ES-I3 (cell line): ENCODE measurements at regions not wholly inside any gene's neighbourhood (a gene's known extent, or its start where the extent isn't known, plus 50 kb on each side); places are given as distances from the start of the nearest gene placed in this dataset.
"Not testable (repeated sequence)": the region's sequence is repeated elsewhere in the genome, so short reads cannot be mapped to it uniquely, and the experiment has no call there.

ENCODE experiments used
- H3K36me3 ChIP-seq: 2 replicates; pipeline ENCODE4 v1.6.1; 2013; ENCODE audit warnings: mild to moderate bottlenecking, low read length, control low read depth, moderate library complexity; ENCODE audit not compliant: insufficient read depth
- H3K4me1 ChIP-seq: 2 replicates; pipeline ENCODE4 v1.6.1; 2013; ENCODE audit warnings: mild to moderate bottlenecking, control low read depth, low read length; ENCODE audit not compliant: insufficient read depth
- H3K9ac ChIP-seq: 2 replicates; pipeline ENCODE4 v1.6.1; 2013; ENCODE audit warnings: low read depth, mild to moderate bottlenecking, low read length, moderate library complexity
- H3K9me3 ChIP-seq: 2 replicates; pipeline ENCODE4 v1.6.1; 2013; ENCODE audit warnings: mild to moderate bottlenecking, low read length, moderate library complexity; ENCODE audit not compliant: control insufficient read depth, insufficient read depth

DNA sequence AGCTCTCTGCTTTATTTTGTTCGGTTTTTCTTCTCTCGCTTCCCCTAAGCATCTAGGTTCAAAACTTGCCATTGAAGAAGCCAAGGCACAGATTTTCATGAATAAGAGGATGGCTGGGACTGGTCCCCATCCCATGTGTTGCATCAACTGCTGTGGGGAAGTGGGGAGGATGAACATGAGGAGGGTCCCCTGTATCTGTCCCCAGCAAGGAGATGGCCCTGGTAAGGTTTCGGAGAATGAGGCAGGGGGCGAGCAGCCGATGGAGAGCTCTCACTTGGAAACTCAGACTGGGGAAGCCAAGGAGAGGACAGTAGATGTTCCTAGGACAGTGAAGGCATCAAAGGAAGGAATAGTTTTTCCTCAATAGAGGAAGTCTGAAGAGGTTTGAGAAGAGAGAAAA is 142.0 kb upstream of the ATP2B2 start:
- Histone ChIP-seq H3K9me3 (no peaks in the 10 kb centered on the region), H3K4me1 (no peaks in the 10 kb centered on the region), H3K9ac (no peak overlapping the region), H3K36me3 (no peaks in the 10 kb centered on the region)

DNA sequence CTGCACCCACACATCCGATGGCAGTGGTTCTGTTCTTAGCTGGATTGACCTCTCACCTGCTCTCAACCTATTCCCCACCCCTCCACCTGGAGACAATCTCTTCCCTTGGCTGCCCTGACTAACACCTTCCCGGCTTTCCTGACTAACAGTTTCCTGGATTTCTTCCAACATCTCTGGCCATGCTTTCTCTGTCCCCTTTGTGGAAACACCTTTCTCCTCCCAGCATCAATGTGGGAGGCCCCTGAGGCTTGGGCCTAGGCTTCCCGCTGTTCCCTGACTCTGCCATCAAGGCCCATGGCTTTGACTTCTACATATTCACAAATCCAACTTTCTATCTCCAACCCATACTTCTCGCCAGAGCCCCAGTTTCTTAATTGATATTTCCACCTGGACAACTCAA is 142.8 kb upstream of the ATP2B2 start:
- no peaks in the 10 kb centered on the region for H3K4me1 ChIP-seq
- H3K36me3 ChIP-seq = no peaks in the 10 kb centered on the region
- no peaks in the 10 kb centered on the region for H3K9me3 ChIP-seq
- H3K9ac ChIP-seq = no peak overlapping the region

DNA sequence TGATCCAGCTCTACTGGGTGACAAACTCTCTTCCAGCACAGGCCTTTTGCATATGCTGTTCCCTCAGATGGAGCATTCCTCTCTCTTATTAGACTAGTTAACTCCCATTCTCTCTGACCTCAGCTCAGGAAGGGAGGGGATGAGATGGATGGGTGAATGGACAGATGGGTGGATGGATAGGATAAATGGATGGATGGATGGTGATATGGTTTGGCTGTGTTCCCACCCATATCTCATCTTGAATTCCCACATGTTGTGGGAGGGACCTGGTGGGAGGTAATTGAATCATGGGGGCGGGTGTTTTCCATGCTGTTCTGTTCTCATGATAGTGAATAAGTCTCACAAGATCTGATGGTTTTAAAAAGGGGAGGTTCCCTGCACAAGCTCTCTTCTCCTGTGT is 144.1 kb upstream of the ATP2B2 start:
- not testable (repeated sequence) for H3K36me3 ChIP-seq, H3K4me1 ChIP-seq, H3K9ac ChIP-seq, H3K9me3 ChIP-seq

DNA sequence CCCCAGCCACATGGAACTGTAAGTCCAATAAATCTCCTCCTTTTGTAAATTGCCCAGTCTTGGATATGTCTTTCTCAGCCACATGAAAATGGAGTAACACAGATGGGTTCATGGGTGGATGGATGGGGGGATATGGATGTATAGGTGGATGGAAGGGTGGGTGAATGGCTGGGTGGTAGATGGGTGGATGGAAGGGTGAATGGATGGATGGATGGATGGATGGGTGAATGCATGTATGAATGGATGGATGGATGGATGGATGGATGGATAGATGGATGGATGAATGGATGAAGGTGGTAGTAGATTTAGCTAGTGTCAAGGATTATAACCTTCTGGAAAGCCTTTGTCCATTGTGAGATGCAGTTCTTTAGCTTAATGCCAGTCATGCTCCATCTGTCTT is 146.1 kb upstream of the ATP2B2 start:
- Histone ChIP-seq H3K4me1 (no peaks in the 10 kb centered on the region), H3K9ac (no peak overlapping the region), H3K36me3 (no peaks in the 10 kb centered on the region), H3K9me3 (no peaks in the 10 kb centered on the region)

DNA sequence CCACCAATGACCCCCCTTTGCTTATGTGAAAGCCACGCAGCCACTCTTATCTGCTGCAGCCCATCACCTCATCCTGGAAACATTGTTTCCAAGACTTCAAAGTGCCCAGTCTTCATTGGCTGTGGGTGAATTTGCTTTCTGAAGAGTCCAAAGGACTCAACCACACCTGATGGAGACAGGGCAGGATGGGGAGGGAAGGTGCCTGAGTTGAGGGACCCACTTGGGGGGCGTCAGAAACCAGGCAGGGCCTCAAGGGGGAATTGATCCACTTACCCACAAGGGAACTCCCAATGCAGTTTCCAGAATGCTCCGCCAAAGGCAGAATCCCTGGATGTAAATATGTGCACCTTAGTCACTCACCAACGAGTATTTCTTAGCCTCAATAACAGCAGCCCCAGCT is 147.9 kb upstream of the ATP2B2 start:
- Histone ChIP-seq H3K36me3 (no peaks in the 10 kb centered on the region), H3K9me3 (no peaks in the 10 kb centered on the region), H3K4me1 (no peaks in the 10 kb centered on the region), H3K9ac (no peak overlapping the region)

DNA sequence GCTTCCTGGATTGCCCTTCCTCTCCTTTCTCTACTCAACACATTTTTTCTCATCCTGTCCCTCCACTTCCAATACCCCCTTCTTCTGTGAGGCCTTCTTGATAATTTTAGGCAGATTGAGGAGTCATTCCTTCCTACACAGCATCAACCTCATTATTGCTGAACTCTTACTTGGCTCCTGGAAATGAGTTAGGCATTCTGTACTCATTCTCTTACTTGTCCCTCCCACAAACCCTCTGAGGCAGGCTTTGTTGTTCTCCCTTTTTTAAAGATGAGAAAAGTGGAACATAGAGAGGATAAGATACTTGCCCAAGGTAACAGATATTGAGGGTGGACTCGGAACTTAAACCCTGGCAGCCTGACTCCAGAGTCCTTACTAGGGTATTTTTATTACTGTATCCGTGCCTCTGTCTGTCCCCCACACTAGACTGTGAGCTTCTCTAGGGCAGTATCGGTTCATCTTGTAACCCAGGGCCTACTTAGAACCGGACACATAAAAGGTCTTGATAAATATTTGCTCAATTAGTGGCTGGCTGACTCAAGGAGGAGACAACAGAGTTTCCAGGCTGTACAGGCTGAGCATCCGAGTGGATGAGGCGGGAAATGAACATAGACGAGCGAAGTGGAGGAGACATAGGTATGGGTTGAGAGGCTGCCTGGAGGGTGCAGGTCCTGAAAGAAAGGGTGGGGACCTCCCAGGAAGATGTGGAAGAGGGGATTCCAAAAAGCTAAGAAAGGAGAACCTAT is 148.7 kb upstream of the ATP2B2 start:
- H3K36me3 ChIP-seq = no peaks in the 10 kb centered on the region
- no peaks in the 10 kb centered on the region for H3K9me3 ChIP-seq
- no peaks in the 10 kb centered on the region for H3K4me1 ChIP-seq
- no peak overlapping the region for H3K9ac ChIP-seq

DNA sequence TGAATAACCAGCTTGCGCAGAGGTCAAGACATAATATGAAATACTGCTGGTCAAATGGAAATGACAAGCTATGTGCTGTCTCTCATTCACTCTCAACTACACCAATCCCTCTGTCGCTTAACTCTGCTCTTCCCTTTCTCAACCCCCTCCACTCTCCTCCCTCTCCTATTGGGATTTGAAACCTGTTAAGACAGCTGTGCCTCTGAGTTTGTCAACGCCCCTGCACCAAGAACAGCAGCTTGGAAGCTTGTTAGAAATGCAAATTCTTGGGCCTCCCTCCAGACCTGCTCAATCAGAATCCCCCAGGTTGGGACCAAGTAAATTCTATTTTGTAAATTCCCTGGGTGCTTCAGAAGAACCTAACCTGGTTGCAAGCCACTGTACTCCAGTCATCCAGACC is 149.7 kb upstream of the ATP2B2 start:
- no peaks in the 10 kb centered on the region for H3K4me1 ChIP-seq
- no peak overlapping the region for H3K9ac ChIP-seq
- no peaks in the 10 kb centered on the region for H3K9me3 ChIP-seq
- H3K36me3 ChIP-seq = no peaks in the 10 kb centered on the region

DNA sequence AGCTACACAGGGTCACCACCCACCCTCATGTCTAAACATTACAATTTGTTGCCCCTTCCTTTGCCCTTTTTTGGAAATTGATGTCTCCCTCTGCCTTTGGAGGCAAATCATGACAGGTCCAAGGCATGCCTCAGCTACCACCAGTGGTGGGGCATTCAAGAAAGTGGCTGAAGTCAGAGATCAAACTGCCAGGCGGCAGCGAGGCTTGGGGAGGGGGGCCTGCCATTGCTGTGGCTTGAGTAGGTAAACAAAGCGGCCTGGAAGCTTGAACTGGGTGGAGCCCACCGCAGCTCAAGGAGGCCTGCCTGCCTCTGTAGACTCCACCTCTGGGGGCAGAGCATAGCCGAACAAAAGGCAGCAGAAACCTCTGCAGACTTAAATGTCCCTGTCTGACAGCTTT is 152.0 kb upstream of the ATP2B2 start:
- H3K4me1 ChIP-seq, H3K9ac ChIP-seq, H3K36me3 ChIP-seq, H3K9me3 ChIP-seq: not testable (repeated sequence)

DNA sequence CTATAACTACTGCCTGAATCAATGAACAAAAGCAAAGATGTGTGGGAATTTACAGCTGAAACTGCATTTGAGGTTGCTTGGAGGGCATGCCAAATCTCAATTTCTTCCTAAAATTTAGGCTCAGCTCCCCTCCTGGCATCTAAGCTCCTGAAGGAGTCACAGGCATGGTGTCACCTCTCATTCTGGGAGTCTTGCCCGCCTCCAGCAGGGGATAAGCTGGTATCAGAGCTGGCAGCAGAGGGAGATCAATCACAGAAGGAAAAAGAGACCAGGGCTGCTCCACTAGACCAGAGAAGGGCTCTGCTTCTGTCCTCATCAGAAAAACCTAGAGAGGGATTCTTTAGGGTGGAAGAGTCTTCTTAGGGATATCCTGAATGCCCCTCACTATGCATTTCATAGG is 150.4 kb upstream of the SLC6A11 start:
- H3K36me3 ChIP-seq = no peaks in the 10 kb centered on the region
- no peak overlapping the region for H3K9ac ChIP-seq
- no peaks in the 10 kb centered on the region for H3K9me3 ChIP-seq
- H3K4me1 ChIP-seq = peaks cover 6% of the 10 kb centered on the region; the same call in 1 of the 2 replicates

DNA sequence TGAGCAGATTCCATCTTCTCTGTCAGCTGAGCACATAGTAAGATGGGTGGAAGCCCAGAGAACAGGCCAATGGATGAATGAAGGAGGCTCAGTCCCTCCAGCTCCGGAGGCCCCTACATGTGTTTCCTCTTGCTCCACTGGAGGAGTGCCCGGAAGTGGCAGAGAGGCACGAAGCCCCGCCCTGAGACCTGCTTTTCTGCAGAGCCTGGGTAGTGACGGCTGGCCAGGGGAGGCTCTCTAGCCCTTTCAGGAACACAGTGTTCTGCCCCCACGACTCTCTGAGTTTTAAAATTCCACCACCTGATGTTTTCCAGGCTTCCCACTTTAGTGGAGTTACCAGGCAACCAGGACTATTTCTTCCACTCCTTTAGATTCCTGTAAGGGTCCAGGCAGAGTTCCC is 149.4 kb upstream of the SLC6A11 start:
- Histone ChIP-seq H3K36me3 (no peaks in the 10 kb centered on the region), H3K9ac (no peak overlapping the region), H3K9me3 (no peaks in the 10 kb centered on the region), H3K4me1 (peaks cover 6% of the 10 kb centered on the region; the same call in 1 of the 2 replicates)

DNA sequence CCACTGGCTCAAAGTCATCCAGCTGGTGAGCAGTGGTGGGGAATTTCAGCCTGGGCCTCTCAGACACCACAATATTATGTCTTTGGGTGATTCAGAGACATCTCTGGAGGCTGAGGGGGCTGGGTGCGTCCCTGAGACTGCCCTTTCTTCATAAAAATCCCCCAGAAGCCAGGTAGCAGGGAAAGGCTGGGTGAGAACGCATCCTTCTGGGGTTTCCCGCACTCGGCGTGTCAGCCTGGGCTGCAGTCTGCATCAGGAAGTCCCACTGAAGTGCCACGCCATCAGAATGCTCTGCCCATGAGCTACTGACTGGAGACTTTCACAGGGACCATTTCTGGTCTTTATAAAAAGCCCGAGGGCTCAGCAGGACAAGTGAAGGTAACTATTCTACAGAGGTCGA is 148.8 kb upstream of the SLC6A11 start:
- Histone ChIP-seq H3K9me3 (no peaks in the 10 kb centered on the region), H3K4me1 (peaks cover 6% of the 10 kb centered on the region; the same call in 1 of the 2 replicates), H3K36me3 (no peaks in the 10 kb centered on the region), H3K9ac (no peak overlapping the region)

DNA sequence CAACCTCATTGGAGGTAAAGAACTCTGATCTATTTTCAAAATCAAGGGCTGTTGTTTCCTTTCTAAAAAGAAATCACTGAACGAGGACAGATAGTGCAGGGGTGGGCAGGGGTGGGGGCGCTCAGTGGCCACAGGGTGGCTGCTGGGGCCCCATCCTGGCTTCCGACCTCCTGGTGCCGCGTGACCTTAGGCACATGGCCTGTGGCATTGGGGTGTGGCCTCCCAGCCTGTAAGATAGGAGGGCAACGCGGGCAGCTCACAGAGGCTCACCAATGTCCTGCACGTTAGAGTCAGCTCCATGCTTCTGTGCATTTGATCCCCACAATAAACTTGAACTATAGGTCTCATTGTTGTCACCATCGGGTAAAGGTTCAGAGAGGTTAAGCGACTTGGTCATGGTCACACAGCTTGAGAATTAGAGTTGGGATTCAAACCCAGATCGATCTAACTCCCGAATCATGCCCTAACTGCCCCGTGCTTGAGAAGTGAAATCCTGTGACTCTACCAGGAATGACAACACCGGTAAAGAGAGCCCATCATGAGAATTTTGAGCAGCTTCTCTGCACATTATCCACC is 148.0 kb upstream of the SLC6A11 start:
- Histone ChIP-seq H3K4me1 (peaks cover 6% of the 10 kb centered on the region; the same call in 1 of the 2 replicates), H3K36me3 (no peaks in the 10 kb centered on the region), H3K9me3 (no peaks in the 10 kb centered on the region), H3K9ac (no peak overlapping the region)

DNA sequence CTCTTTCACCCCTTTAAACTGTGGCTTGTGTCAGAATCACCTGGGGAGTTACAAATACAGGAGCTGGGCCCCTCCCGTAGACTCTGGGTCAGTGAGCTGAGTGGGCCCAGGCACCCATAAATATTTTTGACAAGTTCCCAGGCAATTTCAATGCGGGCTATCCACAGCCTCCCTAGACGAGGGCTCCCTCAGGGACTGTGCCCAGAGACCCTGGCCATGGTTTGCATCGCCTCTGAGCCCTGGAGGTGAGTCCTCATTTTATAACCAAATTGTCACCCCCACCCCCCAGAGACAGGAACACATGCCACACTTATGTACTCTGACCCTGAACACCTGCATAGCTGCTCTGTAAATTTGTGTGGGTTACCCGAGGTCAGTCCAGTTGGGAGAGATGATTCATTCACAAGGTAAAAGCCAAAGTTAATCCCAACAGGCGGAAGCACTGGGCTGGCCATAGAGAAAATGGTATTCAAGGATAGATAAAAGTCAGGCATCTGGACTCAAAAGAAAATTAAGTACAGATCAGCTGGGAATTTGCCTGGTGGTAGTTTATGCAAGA is 146.5 kb upstream of the SLC6A11 start:
- Histone ChIP-seq H3K4me1 (peaks cover 7% of the 10 kb centered on the region; the same call in 1 of the 2 replicates), H3K36me3 (no peaks in the 10 kb centered on the region), H3K9ac (no peak overlapping the region), H3K9me3 (no peaks in the 10 kb centered on the region)

DNA sequence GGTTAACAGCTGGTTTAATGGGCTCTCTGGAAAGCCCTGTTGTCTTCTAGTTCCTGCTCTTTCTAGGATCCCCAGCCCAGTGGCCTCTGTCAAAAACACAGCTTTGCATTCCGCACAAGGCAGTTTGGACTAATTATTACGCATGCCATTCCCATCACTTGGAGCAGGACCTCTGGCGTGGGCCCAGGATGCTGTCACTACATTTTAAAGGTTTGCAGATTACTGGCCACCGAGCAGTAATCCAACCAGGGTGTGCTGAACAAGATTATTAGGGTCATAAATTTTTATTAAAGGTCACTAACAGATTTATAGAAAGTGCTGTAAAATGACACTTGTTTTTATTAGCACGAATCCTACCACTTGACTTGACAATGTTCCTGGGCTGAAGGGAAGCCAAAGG is 143.6 kb upstream of the SLC6A11 start:
- Histone ChIP-seq H3K9ac (no peak overlapping the region), H3K4me1 (peaks cover 10% of the 10 kb centered on the region), H3K36me3 (no peaks in the 10 kb centered on the region), H3K9me3 (no peaks in the 10 kb centered on the region)

DNA sequence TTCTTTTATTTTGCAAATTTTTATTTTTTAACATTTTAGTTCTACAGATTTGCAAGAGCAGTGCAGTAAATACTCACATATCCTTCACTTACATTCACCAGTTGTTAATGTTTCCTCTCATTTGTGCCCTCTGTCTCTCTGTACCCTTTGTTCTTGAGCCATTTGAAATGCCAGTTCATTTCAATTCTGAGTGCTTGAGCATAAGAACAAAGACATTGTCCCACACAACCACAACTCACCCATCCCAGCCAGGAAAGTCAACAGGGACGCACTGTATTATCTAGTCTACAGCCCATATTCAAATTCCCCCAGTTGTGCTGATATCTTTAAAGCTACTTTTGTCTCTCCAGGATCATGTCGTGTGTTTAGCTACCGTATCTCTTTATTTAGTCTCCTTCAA is 141.4 kb upstream of the SLC6A11 start:
- Histone ChIP-seq H3K4me1 (peaks cover 4% of the 10 kb centered on the region), H3K9ac (no peak overlapping the region), H3K9me3 (no peaks in the 10 kb centered on the region), H3K36me3 (no peaks in the 10 kb centered on the region)
